HG03025 (cell line): ENCODE measurements at regions not wholly inside any gene's neighbourhood (a gene's known extent, or its start where the extent isn't known, plus 50 kb on each side); places are given as distances from the start of the nearest gene placed in this dataset.
"Not testable (repeated sequence)": the region's sequence is repeated elsewhere in the genome, so short reads cannot be mapped to it uniquely, and the experiment has no call there.

Experiments
- ATAC-seq: cut with Tn5 transposase; IDR thresholded peaks from one replicate; pipeline ENCODE4 v1.9.1; 2021; ENCODE audit warnings: mild to moderate bottlenecking, moderate library complexity; ENCODE audit not compliant: unreplicated experiment, low FRiP score

DNA sequence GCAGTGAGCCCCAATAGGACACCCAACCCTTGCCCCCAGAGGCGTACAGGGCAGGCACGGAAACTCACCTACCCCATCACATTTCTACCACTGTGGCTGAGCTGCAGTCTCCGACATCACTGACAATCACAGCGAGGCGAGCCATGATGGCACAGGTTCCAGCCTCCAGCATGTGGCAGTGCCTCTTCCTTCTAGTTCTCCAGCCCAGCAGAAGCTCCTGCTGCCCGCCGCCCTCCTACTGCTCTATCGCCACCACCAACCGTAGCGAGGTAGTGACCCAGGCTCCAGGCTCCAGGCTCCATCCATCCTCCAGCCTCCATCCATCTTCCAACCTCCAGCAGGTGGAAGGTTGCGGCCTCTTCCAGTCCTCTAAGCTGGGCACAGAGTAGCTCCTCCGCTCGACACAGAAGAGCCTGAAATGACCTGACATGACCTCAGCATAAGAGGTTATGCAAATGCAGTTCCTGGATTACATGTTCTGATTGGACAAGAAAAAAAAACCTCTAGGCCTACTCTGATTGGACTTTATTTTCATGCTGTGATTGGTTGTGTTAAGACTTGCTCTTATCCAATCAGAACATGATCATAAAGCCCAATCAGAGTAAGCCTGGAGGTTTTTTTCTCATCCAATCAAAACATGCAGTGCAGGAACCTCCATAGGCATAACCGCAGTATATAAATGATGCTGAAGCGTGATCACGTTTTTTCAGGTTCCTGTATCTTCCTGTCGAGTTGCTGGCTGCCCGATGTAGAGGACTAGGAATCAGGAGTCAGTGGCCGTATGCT is 438.9 kb upstream of the ZNF337 start:
- no peak for ATAC-seq

- no peak for ATAC-seq
Measured at GRCh38 chr20:26134606-26135005, 438.0 kb upstream of the ZNF337 start.

GRCh38 chr20:26133794-26134193 is 437.1 kb upstream of the ZNF337 start:
- ATAC-seq = not testable (repeated sequence)

DNA sequence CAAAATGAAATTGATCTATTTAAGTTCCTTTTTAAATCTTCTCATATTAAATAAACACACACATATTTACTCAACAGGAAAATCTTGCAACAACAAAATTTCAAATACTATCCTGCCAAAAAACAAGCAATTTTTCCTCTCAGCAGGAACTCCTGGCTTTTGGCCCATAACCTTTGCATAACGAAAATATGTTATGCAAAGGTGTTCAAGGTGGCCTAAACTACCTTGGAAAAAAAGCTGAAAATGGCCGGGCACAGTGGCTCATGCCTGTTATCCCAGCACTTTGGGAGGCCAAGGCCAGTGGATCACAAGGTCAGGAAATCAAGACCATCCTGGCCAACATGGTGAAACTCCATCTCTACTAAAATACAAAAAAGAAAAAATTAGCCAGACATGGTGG is 424.3 kb upstream of the ZNF337 start:
- ATAC-seq = not testable (repeated sequence)

GRCh38 chr20:26094498-26094897 is 397.8 kb upstream of the ZNF337 start:
- ATAC-seq = not testable (repeated sequence)

DNA sequence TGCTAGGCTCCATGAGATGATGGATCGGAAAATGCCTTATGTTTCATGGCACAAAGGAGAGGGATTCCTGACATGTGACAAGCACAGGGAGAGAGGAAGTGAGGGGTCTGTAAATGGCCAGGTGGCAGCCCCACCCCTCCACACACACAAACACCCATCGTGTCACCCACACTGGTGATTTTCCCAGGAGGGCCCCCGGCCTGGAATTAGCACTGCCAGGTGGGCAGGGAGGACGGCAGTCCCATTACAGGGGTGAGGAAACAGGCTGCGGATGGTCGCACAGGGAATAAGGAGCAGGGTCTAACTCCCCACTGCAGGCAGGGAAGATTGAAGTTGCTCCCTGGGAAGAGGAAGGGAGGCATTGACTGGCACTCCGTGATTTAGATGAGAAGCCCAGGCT is 395.3 kb upstream of the ZNF337 start:
- not testable (repeated sequence) for ATAC-seq

DNA sequence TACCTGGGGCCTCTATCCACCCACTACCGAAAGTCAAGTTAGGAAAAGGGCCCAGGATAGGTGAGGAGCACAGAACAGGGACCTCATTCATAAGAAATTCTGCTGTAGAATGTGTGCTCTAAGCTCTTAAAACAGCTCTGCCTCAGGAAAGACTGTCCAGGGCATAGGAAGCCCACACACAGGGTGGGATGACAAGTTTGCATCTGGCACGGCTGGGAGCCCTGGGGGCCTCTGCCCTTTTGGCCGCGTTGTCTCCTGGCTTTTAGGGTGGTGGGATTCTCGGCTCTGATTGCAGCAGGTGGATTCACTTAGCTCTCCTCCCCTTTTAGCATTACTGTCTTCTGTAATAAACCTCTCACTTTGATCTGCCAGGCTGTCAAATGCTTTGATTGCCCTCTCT is 389.5 kb upstream of the ZNF337 start:
- ATAC-seq = not testable (repeated sequence)

DNA sequence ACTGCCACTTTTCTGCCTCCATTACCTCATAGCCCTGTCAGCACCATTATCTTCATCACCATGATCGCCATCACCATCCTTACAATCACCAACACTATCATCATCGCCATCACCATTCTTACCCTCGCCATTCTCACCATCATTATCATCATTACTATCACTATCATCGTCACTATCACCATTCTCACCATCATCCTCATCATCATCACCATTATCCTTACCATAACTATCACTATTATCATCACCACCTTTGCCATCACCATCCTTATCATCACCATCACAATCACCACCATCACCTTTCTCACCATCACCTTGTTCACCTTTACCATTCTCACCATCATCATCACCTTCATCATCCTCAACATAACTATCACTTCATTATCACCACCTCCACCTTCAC is 377.3 kb upstream of the ZNF337 start:
- ATAC-seq = not testable (repeated sequence)

DNA sequence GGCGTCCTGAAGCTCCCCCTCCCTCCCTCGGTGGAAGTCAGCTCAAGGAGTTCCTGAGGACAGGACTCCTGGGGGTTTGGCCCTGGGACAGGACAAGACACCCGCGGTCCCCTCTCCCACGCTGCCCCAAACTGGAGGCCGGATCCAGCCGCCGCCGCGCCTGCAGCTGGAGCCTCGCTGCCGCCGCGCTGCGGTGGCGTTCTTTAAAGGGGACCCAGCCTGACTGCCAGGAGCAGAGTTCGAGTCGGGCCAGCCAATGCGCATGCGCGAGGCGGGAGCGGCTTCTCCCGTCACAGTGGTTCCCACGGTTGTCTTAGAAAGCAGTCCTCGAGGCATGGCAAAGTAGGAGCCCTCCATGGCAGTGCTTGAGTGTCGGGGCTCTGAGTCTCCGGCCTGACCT is 362.7 kb upstream of the ZNF337 start:
- ATAC-seq = not testable (repeated sequence)

DNA sequence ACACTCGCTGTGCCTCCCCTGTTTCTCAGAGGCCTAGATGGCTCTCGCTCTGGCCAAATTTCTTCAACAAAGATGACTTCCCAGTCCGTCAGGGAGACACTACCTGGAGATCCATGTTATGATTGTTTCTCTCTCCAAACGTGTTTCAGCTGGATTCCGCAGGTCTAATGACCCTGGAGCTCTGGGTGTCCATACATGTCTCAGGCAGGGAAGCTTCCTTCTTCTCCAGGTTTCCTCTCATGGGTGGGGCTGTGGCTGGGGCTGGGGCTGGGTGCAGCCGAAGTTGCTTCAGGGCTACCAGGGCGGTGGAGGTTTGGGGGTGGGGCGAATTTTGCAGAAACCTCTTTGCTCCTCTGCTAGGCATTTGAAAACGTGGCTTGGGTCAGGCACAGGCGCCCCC is 361.8 kb upstream of the ZNF337 start:
- ATAC-seq = not testable (repeated sequence)

DNA sequence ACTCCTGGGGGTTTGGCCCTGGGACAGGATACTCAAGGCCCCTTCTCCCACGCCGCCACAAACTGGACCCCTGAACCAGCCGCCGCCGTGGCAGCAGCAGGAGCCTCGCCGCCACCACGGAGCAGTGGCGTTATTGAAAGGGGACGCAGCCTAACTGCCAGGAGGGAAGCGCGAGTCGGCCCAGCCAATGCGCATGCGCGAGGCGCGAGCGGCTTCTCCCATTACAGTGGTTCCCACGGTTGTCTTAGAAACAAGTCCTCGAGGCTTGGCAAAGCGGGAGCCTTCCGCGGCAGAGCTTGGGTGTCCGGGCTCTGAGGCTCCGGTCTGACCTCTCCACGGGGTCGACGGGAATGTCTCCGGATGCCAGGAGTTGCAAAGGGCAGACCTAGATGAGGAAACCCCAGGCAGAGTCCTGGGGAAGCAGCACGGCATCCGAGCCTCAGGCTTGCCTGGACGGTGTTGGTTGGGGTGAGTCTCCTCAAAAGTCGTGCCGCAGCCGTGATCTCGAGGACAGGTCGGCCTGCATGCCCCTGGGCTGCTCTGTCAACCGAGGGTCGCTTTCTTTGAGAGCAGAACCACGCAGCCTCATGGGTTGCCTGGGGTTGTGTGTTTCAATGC is 360.6 kb upstream of the ZNF337 start:
- ATAC-seq = not testable (repeated sequence)

DNA sequence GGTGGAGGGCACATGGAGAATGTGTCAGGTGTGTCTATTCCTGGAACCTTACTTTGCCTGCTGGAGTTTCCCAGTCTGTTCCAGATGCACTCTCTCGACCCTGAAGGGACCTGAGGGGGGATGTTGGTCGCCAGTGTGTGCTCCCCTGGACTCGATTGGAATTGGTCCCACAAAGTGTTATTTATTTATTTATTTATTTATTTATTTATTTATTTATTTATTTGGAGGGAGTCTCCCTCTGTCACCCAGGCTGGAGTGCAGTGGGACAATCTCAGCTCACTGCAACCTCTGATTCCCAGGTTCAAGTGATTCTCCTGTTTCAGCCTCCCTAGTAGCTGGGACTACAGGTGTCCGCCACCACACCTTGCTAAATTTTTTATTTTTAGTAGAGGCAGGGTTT is 329.1 kb upstream of the ZNF337 start:
- ATAC-seq = not testable (repeated sequence)

- not testable (repeated sequence) for ATAC-seq
Measured at GRCh38 chr20:26010942-26011276, 314.3 kb upstream of the ZNF337 start.

DNA sequence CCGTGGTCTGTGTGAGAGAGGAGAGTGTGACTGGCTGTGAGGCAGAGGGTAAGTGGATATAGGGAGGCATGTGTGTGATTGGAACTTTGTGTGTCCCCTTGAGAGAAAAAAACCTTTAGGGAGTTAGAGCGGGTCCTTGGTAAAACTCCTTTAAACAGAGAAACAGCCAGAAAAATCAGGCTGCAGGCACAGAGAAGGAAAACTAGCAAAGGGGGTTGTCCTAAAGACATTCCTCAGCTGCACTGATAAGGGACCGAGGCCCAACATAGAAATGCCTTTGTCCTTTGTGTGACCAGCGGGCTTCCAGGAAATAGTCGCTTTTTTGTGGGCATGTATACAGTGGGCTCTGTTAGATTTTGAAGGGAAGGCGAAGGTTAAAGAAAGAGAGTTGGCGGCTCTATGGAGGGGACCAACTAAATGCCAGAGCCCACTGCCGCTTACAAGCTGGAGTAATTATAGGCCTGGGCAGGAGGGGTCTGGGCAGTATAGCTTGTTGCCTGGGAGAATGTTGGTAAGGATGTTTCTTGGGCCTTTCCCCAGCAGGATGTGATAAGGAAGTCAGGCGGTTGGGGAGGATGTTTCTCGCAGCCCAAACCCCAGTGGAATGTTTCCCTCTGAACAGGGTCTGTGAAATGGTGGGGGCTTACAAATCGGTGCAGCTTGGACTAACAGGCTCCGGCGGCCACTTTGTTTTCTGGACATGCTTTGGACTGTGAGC is 313.7 kb upstream of the ZNF337 start:
- ATAC-seq = not testable (repeated sequence)

GRCh38 chr20:26009402-26010223 is 313.0 kb upstream of the ZNF337 start:
- ATAC-seq = not testable (repeated sequence)

GRCh38 chr20:26008026-26008425 is 311.4 kb upstream of the ZNF337 start:
- ATAC-seq = not testable (repeated sequence)

GRCh38 chr20:26006164-26006563 is 309.5 kb upstream of the ZNF337 start:
- not testable (repeated sequence) for ATAC-seq

- ATAC-seq = not testable (repeated sequence)
Measured at GRCh38 chr20:26003959-26004358, 307.3 kb upstream of the ZNF337 start.

DNA sequence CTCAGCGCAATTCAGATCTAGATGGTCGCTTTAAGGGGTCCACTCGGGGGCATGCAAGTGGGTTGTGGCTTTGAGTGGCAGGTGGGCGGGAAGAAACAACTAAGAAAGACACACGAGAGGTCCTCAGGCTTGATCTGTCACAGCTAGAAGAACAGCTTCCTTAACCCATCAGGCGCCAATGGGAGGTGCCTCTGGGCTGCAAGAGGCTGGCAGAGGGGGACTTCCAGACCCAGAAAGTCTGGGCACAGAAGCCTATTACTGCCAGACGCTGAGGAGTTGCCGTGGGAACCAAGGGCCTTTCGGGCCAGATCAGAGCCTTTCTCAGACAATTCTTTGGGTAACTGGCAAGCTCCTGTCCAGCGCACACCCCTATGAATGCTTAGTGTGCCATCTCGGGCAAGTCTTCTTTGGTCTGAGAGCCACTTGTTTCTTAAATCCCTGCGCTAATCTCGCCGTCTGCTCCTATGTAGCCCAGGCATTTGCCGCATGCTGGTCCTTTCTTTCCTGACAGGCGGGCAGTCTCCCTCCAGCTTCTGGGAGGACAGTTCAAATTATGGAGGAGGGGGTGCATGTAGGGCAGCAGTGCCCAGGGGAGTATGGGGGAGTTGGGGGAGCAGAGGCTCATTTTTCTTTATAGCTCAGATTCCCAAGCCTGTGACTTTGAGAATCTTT is 300.9 kb upstream of the ZNF337 start:
- ATAC-seq = not testable (repeated sequence)

DNA sequence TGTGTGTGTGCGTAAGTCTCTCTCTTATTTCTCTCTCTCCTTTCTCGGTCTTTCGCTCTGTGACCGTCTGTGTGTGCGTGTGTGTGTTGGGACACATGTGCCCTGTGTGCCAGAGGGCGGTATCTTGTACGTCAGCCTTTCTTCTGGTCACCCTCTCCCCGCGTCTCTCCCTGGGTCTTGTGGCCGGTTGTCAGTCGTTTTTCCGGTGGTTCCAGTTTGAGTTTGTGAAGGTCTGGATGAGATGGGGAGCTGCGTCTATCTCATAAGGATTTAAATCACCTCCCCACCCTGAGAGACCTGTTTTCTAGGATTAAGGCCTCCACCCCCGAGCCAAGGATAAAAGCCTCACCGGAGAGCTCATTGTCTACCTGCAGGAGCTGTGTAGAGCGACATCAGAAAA is 295.5 kb upstream of the ZNF337 start:
- no peak for ATAC-seq
